ENCODE measurements at regions not wholly inside any gene's neighbourhood (a gene's known extent, or its start where the extent isn't known, plus 50 kb on each side); places are given as distances from the start of the nearest gene placed in this dataset.
A peak's percentile ranks its signal among the peaks of the same experiment; 100 is the strongest.

GRCh38 chr13:77422724-77423123, 95.8 kb upstream of the MYCBP2 start:
- H3K27me3 ChIP-seq (ENCODE audit: insufficient read depth): no peaks in the 10 kb centered on the region
- Mint-ChIP-seq H3K4me3 (no peak overlapping the region), H3K27me3 (ENCODE audit: insufficient read depth, low read depth, poor library complexity) (no peaks in the 10 kb centered on the region), H3K27ac (no peak overlapping the region), H3K36me3 (ENCODE audit: low read depth) (no peaks in the 10 kb centered on the region), H3K4me1 (peaks cover 6% of the 10 kb centered on the region; the same call in 2 of the 3 replicates), H3K9me3 (no peaks in the 10 kb centered on the region; the same call in 2 of the 3 replicates)
- no peaks in the 10 kb centered on the region for H3K79me2 ChIP-seq (replicated peaks; ENCODE audit: insufficient read depth)
- H3K9me2 ChIP-seq (ENCODE audit: insufficient read depth): peaks cover 3% of the 10 kb centered on the region; the same call in 1 of the 2 replicates
- no peak overlapping the region for H3K4me2 ChIP-seq
- no peaks in the 10 kb centered on the region for H3F3A ChIP-seq (replicated peaks; ENCODE audit: low read depth)
- ATAC-seq: no peak
- TF ChIP-seq, protein P1, sequence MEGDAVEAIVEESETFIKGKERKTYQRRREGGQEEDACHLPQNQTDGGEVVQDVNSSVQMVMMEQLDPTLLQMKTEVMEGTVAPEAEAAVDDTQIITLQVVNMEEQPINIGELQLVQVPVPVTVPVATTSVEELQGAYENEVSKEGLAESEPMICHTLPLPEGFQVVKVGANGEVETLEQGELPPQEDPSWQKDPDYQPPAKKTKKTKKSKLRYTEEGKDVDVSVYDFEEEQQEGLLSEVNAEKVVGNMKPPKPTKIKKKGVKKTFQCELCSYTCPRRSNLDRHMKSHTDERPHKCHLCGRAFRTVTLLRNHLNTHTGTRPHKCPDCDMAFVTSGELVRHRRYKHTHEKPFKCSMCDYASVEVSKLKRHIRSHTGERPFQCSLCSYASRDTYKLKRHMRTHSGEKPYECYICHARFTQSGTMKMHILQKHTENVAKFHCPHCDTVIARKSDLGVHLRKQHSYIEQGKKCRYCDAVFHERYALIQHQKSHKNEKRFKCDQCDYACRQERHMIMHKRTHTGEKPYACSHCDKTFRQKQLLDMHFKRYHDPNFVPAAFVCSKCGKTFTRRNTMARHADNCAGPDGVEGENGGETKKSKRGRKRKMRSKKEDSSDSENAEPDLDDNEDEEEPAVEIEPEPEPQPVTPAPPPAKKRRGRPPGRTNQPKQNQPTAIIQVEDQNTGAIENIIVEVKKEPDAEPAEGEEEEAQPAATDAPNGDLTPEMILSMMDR (conservative IDR thresholded peaks at IDR 0.05; ENCODE audit: low read depth in 2 of 2): no peak
- TF ChIP-seq ZNF114 (CRISPR knock-in tag; IDR thresholded peaks at IDR 0.05) (no peak), EZH2phosphoT487 (IDR thresholded peaks at IDR 0.05; ENCODE audit: unreplicated experiment) (no peak)
- no peak for DNase-seq (ENCODE audit: low spot score)
- H2AFZ ChIP-seq: no peak overlapping the region
- no peak overlapping the region for H3K4me3 ChIP-seq
- H3K4me1 ChIP-seq (ENCODE audit: insufficient read depth): no peaks in the 10 kb centered on the region
- H3K36me3 ChIP-seq (ENCODE audit: insufficient read depth): no peaks in the 10 kb centered on the region
- no peaks in the 10 kb centered on the region for H4K20me1 ChIP-seq (replicated peaks; ENCODE audit: insufficient read depth)
- H3K27ac ChIP-seq (ENCODE audit: low read depth): no peak overlapping the region

DNA sequence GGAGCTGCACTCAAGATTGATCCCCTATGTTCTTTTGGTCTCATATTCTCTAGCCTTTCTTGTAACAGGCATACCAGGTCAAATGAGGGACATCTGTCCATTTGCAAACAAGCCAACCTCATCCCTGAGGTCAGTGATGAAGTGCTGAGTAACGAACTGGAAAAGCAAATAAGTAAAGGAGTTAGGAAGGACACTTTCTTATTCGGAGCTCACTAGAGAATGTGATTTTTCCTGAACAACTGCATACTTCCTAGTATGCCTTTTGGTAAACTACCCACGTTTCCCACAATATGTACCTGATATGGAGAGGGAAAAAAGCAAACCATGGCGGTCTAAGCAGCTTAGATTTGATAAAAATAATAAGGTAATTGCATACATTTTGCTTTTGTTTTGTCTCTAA, 91.0 kb upstream of the MYCBP2 start:
- H3K27me3 ChIP-seq (ENCODE audit: insufficient read depth): no peaks in the 10 kb centered on the region
- H3K4me1 Mint-ChIP-seq: peaks cover 3% of the 10 kb centered on the region; the same call in 1 of the 3 replicates
- H3F3A ChIP-seq (replicated peaks; ENCODE audit: low read depth): no peaks in the 10 kb centered on the region
- no peak overlapping the region for H3K4me3 Mint-ChIP-seq
- no peak overlapping the region for H3K27ac Mint-ChIP-seq
- H3K36me3 Mint-ChIP-seq (ENCODE audit: low read depth): no peaks in the 10 kb centered on the region
- H3K9me3 Mint-ChIP-seq: no peaks in the 10 kb centered on the region; the same call in 2 of the 3 replicates
- no peak for ATAC-seq
- no peak overlapping the region for H3K4me3 ChIP-seq
- no peaks in the 10 kb centered on the region for H3K36me3 ChIP-seq (ENCODE audit: insufficient read depth)
- no peak overlapping the region for H3K27ac ChIP-seq (ENCODE audit: low read depth)
- no peaks in the 10 kb centered on the region for H4K20me1 ChIP-seq (replicated peaks; ENCODE audit: insufficient read depth)
- H3K4me1 ChIP-seq (ENCODE audit: insufficient read depth): no peaks in the 10 kb centered on the region
- no peak for DNase-seq (ENCODE audit: low spot score)
- no peak overlapping the region for H3K4me2 ChIP-seq
- peaks cover 3% of the 10 kb centered on the region; the same call in 1 of the 2 replicates for H3K9me2 ChIP-seq (ENCODE audit: insufficient read depth)
- peaks cover 3% of the 10 kb centered on the region for H3K27me3 Mint-ChIP-seq (ENCODE audit: insufficient read depth, low read depth, poor library complexity)
- H3K79me2 ChIP-seq (replicated peaks; ENCODE audit: insufficient read depth): no peaks in the 10 kb centered on the region
- peak overlapping the region; percentile 89; the same call in 1 of the 2 replicates for H2AFZ ChIP-seq
- no peak for TF ChIP-seq ZNF462 (CRISPR knock-in tag; IDR thresholded peaks at IDR 0.05)
- TF ChIP-seq NANOG (IDR thresholded peaks at IDR 0.05; ENCODE audit: borderline replicate concordance): no peak
- TF ChIP-seq STAT1 (IDR thresholded peaks at IDR 0.05; ENCODE audit: unreplicated experiment): no peak
- TF ChIP-seq EZH2 (IDR thresholded peaks at IDR 0.05; ENCODE audit: low read depth, unreplicated experiment): no peak
- TF ChIP-seq CREB1 (CRISPR knock-in tag; IDR thresholded peaks at IDR 0.05; ENCODE audit: low read depth): no peak
- TF ChIP-seq POLR2AphosphoS5 (IDR thresholded peaks at IDR 0.05; ENCODE audit: low read depth): no peak
- no peak for TF ChIP-seq ZNF331 (CRISPR knock-in tag; IDR thresholded peaks at IDR 0.05; ENCODE audit: low read depth)
- TF ChIP-seq, protein P2, sequence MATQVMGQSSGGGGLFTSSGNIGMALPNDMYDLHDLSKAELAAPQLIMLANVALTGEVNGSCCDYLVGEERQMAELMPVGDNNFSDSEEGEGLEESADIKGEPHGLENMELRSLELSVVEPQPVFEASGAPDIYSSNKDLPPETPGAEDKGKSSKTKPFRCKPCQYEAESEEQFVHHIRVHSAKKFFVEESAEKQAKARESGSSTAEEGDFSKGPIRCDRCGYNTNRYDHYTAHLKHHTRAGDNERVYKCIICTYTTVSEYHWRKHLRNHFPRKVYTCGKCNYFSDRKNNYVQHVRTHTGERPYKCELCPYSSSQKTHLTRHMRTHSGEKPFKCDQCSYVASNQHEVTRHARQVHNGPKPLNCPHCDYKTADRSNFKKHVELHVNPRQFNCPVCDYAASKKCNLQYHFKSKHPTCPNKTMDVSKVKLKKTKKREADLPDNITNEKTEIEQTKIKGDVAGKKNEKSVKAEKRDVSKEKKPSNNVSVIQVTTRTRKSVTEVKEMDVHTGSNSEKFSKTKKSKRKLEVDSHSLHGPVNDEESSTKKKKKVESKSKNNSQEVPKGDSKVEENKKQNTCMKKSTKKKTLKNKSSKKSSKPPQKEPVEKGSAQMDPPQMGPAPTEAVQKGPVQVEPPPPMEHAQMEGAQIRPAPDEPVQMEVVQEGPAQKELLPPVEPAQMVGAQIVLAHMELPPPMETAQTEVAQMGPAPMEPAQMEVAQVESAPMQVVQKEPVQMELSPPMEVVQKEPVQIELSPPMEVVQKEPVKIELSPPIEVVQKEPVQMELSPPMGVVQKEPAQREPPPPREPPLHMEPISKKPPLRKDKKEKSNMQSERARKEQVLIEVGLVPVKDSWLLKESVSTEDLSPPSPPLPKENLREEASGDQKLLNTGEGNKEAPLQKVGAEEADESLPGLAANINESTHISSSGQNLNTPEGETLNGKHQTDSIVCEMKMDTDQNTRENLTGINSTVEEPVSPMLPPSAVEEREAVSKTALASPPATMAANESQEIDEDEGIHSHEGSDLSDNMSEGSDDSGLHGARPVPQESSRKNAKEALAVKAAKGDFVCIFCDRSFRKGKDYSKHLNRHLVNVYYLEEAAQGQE (IDR thresholded peaks at IDR 0.05; ENCODE audit: unreplicated experiment): no peak
- TF ChIP-seq EZH2phosphoT487 (IDR thresholded peaks at IDR 0.05; ENCODE audit: unreplicated experiment): no peak
